ENCODE measurements at regions not wholly inside any gene's neighbourhood (a gene's known extent, or its start where the extent isn't known, plus 50 kb on each side); places are given as distances from the start of the nearest gene placed in this dataset.
"Not testable (repeated sequence)": the region's sequence is repeated elsewhere in the genome, so short reads cannot be mapped to it uniquely, and the experiment has no call there.

DNA sequence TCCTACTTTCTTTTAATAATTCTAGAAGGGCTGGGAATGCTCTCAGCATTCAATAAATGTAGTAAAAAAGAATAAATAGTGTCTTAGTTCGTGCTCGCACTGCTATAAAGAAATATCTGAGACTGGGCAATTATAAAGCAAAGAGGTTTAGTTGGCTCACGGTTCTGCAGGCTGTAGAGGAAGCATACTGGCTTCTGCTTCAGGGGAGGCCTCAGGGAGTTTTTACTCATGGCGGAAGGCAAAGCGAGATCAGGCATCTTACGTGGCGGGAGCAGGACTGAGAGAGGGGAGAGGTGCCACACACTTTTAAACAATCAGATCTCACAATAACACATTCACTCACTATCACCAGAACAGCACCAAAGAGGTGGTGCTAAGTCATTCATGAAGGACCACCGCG, 103.0 kb upstream of the UBE2E2 start:
- DNase-seq (ENCODE audit: low read depth), result no peak

DNA sequence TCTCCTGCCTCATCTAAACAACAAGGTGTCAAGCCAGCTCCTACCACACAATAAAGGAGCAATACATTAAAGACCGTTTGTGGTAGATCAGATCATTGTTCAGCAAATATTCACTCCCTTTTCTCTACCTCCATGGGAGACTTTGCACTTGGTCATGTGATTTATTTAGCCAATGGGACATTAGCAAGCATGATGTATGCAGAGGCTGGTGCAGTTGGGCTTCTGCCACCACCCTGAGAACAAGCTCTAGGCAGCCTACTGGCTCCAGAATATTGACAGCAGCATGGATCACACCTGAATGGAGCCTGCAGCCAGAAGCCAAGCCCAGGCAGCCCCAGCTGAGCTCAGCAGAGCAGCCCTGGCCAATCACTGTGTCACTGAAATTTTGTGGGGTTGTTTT, 99.4 kb upstream of the UBE2E2 start:
- DNase-seq (ENCODE audit: low read depth), result no peak

DNA sequence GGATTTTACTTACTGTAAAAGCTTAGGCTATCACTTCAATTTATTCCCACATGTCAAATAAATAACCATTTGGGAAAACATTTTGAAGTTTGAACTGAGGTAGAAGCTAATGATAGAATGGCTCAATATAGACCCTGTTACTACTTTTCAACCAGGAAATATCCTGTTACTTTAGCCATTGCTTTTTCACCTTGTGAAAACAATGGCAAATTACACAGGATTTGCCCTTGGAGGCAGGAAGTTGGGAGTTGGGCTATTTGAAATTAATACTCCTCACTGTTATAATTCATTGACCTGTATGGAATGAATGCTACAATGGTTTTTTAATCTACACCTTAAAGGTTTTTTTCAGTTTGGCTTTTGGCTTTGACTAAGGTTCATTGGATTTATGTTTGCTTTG, 98.1 kb upstream of the UBE2E2 start:
- DNase-seq (ENCODE audit: low read depth), result no peak

DNA sequence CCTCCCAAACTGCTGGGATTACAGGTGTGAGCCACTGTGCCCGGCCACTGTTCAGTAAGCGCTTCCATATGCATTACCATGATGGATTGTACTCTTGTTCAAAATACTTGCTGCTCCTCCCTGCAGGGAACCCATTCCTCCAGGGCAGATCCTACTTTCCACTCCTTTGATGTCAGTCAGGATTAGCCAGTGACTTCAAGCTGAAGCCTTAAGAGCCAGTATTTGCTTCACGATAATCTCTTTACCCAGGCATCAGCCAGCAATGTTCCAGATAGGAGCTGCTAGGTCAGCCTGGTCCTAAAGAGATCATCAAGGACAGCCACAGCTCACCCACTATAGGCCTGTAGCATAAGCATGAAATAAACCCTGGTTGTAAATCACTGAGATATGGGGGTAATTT, 96.5 kb upstream of the UBE2E2 start:
- no peak for DNase-seq (ENCODE audit: low read depth)

DNA sequence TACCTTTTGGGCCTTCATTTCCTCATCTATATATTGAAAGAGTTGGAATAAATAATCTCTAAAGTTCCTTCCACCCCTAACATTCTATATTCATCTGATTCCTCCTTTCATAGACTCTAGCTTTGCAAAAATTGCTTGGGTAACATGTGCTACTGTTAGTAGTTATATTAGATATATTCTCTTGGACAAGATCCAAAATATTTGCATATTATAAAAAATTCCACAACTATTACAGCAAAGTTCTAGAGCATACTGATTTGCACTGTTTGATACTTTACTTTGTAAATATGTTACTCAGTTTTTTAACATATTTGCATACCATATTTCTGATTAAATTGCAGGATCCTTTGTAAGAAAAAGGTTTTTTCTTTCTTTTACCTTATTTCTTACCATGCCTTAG, 95.9 kb upstream of the UBE2E2 start:
- DNase-seq (ENCODE audit: low read depth), result no peak

DNA sequence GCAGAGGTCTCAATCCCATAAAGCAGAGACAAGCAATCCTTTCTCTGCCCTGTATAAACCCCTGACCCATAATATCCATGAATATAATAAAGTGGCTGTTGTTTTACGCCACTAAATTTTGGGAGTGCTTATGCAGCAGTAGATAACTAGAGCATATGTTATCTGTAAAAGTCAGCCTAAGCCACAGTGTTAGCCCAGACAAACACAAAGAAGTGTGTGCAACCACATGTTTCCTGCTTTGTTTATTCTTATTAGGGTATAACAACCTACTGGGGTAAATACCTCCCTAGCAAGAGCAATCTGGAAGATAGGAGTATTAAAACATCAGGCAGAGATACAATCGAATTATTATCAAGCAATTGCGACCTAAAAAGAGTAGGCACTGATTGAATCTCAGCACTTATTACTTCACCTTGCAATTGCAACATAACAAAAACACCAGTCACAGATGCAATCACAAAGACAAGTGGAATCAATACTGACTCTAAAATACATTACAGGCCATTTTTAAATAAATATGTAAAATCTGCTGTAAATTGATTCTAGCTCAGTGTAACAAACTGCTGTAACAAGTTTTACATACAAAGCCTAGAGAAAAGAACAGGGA, 94.6 kb upstream of the UBE2E2 start:
- no peak for DNase-seq (ENCODE audit: low read depth)

DNA sequence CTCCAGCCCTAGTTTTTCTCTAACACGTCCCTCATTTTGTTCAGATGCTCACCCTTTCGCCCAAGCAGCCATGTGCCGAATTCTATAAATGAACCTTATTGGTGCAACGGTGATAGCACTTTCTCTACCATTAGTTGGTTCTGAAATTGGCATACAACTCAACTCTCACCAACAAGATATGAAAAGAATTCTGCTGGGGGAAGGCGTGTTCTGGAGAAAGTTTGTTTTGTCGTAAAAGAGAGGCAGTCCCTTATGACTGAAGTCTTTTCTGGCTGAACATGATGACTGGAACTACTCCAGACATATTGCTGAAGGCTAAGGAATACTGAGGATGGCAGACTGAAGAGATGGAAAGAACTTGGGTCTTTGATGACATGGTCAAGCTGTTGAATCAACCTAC, 91.8 kb upstream of the UBE2E2 start:
- no peak for DNase-seq (ENCODE audit: low read depth)

DNA sequence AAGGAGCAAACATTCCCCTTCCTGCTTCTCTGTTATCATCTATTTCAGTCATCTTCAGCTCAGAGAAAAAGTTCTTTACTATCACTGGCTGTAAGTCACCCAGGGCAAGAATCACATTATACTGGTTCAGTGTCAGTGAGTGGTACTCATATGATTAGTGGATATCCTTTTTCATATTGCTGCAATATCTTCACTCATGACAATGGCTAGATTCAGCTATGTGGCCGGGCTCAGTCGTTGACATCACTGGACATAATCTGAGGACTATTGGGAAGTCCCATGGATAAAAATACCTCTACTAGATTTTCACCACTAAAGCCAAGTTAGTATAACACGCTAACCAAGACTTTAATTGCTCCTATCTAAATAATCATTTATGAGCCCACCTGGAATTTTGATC, 91.3 kb upstream of the UBE2E2 start:
- DNase-seq (ENCODE audit: low read depth), result no peak

DNA sequence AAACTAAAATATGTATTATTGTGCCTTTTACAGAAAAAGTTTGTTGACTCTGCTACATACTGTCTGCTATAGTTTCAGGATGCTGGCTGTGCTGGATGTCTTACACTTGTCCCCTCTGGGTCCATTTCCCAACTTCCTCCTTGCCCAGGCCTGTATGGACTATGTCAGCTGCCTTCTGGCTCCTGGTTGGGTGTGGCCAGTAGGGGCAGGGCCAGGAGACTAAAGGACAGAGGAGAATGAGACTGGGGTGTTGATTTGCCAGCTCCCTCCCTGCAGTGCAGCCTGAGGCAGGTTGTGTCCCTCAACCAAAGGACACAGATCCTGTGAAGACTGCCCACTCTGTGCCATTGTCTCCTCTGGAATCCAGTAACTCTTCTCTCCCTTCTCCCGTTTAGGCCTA, 90.6 kb upstream of the UBE2E2 start:
- DNase-seq (ENCODE audit: low read depth), result no peak

DNA sequence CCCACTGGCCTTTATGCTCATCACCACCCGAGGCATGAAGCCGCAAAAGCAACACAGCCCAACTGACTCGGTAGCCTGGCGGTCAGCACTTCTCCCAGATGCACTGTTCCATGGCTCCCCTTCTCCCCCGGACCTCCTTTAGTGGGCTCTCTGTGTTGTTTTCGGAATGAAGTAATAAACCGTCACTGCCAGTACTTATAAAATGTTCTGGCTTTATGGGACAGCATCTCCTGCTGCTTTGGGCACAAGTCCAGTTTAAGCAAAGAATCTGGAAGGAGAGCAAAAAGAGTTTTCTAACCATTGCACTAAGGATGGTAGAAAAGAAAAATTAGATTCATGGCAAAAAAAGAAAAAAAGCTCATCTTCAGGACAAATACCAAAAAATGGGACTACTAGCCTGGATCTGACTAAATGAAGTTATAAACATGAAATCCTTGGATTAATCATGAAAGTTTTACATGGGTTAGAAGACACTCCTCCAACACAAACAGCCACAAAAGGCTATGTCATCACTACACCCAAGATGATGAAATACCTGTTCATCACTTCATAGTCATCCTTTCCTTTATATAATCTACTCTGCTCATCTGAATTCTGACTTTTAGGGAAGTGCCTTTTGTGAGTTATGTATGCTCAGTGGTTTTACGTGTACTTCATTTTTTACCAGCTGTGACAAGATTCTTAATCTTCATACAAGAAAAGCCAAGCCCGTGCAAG, 89.5 kb upstream of the UBE2E2 start:
- DNase-seq (ENCODE audit: low read depth), result peak; percentile 75

DNA sequence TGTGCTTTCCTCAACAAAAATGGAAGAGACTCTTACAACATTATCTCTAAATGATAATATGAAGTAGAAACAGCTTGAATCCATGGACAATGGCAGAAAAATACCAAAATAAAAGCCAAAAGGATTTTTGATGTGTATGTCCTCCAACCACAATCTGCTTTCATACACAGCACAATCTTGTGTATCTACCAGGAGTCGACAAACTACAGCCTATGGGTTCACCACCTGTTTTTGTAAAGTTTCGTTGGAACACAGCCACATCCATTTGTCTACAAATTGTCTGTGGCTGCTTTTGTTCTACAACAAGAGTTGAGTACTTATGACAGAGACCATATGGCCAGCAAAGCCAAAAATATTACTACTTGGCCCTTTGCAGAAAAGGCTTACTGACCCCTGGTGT, 88.7 kb upstream of the UBE2E2 start:
- no peak for DNase-seq (ENCODE audit: low read depth)

DNA sequence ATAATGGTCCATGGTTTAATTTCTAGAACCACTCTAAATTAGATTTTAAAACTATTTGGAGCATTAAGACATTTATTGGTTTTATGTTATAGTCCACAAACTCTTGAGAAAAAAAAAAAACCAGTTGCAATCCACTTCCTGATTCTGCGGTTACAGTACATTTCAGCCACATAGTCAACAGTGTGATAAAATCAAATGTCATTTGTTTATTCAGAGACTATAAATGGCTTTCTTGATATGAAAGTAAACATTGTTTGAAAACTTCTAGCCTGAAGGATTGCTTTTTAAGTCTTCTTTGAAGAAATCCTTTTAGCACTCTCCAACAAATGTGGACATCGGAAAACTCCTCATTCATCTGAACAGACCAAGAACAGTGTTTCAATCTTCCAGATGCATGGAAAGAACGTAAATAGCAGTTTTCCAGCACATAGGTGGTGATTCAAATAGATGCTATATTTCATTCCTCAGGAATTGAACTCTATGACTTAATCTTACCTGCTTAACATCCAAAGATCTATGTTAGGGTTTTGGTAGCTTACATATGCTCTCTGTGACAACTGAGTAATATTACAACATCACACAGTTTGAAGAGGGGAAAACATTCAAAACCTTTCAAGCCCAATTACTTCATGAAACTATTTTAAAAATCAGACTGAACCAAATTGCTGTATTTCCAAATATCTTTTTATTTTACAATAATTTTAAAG, 87.8 kb upstream of the UBE2E2 start:
- DNase-seq (ENCODE audit: low read depth), result no peak

DNA sequence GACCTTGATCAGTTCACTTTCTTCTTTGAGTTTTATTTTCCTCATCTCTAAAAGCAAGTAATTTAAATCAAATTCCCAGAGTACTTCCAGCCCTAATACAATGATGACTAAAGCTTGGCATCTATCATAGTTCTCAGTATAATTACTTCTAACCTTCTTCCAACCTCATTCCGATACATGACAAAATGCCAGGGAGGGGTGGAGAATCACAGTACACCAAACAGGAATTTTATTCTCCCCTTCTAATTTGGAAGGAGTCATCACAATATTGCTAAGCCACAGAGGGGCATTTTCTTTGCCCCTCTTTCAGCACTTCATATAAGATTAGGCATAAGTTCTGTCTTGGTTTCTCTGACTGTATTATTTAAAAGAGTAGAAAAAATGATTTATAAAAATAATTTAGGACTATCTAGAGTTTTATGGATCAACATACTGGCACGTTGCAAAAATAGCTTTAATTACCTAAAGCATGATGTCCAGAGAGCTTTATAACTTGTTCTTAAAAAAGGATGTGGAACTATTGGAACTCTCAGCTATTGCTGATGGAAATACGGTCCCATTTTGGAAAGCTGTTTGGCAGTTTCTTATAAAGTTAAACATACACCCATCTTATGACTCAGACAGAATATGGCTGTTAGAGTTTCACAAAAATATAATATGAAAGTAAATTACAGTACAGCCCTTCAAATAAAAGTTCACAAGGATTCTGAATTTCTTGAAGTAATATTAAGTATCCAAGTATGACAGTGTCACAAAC, 86.9 kb upstream of the UBE2E2 start:
- peak; percentile 27 for DNase-seq (ENCODE audit: low read depth)

DNA sequence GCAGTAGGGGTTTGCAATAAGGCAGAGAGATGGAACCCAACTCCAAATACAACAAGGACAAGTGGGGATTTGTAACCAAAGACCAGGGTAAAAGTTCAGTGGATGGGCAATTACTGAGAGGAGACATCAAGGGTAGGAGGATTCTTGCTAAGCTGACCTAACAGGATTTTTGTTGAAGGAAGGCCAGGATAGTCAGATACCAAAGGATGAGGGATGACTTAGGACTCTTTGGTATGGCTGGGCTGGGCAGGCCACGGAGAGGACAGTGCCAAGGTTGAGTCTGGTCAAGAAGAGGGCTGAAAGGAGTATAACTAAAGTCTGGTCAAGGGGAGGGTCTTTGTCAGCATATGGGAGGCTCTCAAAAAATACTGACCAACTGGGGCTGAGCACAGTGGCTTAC, 85.3 kb upstream of the UBE2E2 start:
- no peak for DNase-seq (ENCODE audit: low read depth)

DNA sequence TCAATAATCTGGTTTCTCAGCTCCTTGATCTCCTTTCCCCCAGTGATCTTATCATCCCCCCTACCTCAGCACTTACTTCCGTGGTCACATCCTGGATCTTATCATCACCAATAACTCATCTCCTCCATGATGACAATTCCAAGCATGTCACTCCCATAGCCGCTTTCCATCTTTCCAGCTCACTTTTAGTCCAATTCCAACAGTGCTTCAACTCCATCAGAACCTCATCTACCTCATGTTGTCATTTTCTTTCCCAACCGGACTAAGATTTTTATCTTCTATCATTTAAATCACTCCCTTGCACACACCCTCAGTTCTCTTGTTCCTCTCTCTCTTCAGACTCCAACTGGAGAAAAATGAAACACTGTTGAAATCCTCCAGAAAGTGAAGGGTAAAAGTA, 75.9 kb upstream of the UBE2E2 start:
- DNase-seq (ENCODE audit: low read depth), result no peak

DNA sequence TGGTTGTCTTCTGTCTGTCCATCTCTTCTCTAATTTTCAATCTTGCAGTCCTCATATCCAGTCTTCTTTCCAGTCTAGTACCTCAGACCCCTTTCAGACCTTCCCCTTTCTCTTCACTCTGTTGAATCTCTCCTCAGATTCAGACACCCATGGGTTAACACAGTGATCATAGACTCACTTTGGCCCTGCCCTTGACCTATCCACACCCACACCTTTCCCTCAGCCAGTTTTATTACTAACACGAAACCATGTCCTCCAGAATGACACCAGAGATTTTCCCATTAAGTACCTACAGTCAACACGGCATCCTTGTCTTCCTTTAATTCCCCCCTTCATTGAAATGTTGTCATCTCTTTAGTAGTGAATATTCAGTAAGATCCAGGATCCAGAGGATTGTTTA, 74.5 kb upstream of the UBE2E2 start:
- no peak for DNase-seq (ENCODE audit: low read depth)

DNA sequence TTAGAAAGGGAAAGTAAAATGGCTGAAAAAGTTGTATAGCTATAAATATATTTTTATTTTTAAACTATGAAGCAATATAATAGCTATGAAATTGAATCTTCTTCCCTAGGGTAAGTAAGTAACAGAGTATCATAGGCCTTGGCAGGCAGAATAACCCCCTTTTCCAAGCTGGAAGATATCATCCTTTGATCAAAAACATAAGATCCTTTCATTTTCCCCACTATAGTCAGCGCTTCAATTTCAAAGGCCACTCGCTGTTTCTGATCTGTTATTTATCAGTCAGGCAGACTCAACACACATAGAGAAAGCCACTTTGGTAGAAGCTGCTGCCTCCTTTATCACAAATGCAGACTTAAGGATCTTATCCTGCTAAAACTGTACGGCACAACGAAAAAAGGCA, 74.0 kb upstream of the UBE2E2 start:
- no peak for DNase-seq (ENCODE audit: low read depth)

DNA sequence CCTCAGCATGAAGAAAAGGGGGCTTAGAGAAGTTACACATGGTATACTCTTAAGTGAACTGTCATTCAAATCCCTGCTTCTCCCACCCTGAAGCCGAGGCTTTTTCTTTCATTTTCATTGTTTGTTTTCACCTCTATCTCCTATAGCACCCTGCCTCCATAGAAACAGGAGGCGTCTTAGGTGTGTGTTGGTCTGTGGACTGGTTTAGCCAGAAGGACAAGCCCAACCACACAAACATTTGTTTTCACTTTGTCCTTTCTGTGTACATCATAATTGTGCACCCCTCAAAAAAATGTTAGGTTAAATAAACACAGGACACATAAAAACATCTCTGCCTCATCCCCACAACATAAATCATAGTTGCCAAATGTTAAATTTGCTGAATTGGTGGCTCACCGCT, 73.3 kb upstream of the UBE2E2 start:
- no peak for DNase-seq (ENCODE audit: low read depth)

DNA sequence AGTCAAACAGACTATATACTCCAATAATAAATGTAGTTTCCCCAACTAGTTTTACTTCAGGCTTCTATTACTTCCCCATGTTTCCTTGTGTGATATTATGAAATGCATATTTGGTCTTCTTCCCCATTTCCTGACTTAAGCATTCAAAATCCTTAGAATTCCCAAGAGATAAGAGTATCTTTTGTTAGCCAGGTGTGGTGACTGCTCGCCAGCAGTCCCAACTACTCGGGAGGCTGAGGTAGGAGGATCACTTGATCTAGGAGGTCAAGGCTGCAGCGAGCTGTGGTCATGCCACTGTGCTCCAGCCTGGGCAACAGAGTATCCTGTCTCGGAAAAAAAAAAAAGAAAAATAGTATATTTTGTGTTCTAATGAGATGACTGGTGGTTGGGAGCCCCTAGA, 72.7 kb upstream of the UBE2E2 start:
- DNase-seq (ENCODE audit: low read depth), result no peak

DNA sequence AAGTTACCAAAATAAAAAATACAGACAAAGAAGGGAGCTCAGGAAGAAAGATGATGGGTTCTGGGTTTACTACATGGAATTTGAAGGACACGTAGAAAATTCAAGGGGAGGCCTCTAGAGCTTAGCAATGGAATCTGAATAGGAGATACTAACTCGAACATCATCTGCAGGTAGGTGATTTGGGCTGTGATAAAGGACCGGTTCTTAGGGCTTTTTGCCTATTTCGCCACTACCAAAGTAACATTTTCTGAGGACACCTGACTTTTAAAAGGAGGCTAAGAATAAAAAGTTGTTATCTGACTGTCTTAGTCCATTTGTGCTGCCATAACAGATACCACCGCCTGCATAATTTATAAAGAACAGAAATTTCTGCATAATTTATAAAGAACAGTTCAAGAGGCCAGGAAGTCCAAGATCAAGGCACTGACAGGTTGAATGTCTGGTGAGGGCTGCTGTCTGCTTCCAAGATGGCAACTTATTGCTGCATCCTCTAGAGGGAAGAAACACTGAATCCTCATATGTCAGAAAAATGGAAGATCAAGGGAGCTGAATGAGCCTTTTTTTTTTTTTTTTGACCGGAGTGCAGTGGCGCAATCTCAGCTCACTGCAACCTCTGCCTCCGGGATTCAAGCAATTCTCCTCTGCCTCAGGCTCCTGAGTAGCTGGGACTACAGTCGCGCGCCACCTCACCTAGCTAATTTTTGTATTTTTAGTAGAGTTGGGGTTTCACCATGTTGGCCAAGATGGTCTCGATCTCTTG, 67.9 kb upstream of the UBE2E2 start:
- no peak for DNase-seq (ENCODE audit: low read depth)

DNA sequence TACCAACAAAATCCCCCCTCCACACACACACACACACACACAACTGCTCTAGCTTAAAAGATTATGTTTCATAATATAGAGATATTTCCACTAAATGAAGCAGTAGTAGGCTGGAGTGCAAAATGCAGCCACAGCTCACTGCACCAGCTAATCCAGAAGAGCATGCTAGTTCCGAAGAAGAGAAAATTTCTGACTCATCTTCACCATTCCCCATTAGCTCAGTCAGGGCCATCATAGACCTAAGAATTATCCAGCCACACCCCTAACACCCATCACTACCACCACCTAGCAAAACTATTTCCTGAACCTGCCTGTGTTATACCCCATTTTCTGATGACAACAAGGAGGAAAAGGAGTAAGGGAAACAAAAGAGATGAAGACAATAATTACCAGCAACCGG, 67.1 kb upstream of the UBE2E2 start:
- DNase-seq (ENCODE audit: low read depth), result no peak

DNA sequence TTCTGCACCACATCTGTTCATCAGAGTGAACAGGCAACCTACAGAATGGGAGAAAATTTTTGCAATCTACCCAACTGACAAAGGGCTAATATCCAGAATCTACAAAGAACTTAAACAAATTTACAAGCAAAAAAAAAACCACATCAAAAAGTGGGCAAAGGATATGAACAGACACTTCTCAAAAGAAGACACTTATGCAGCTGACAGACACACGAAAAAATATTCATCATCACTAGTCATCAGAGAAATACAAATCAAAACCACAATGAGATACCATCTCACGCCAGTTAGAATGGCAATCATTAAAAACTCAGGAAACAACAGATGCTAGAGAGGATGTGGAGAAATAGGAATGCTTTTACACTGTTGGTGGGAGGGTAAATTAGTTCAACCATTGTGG, 59.1 kb upstream of the UBE2E2 start:
- DNase-seq (ENCODE audit: low read depth), result not testable (repeated sequence)
